ENCODE measurements at regions not wholly inside any gene's neighbourhood (a gene's known extent, or its start where the extent isn't known, plus 50 kb on each side); places are given as distances from the start of the nearest gene placed in this dataset.

- H3K4me1 ChIP-seq (ENCODE audit: control insufficient read depth, insufficient read depth, low read depth, low read length): no peaks in the 10 kb centered on the region
- no peaks in the 10 kb centered on the region for H3K27me3 ChIP-seq (ENCODE audit: control insufficient read depth in 1 of 2, insufficient read depth in 1 of 2, low read length in 2 of 2)
- no peak overlapping the region for H2BK5ac ChIP-seq (ENCODE audit: low read depth, low read length, poor library complexity, severe bottlenecking)
- WGBS: no CpG with 5 or more reads among the region's 2 CpGs
- no peak overlapping the region for H3K4me2 ChIP-seq (ENCODE audit: low read length, poor library complexity, severe bottlenecking)
- H2BK120ac ChIP-seq (ENCODE audit: low read depth, low read length): no peak overlapping the region
- no peak overlapping the region for H3K14ac ChIP-seq (ENCODE audit: low read length in 2 of 2)
- H2AFZ ChIP-seq (ENCODE audit: low read depth, low read length): no peak overlapping the region
- no peaks in the 10 kb centered on the region for H3K9me3 ChIP-seq (ENCODE audit: control insufficient read depth, low read length)
- no peak overlapping the region for H3K27ac ChIP-seq (ENCODE audit: low read length, poor library complexity, severe bottlenecking)
- no peak overlapping the region for H4K8ac ChIP-seq (ENCODE audit: low read length)
- no peak overlapping the region for H3K4me3 ChIP-seq (ENCODE audit: insufficient read depth in 1 of 2, low read depth in 1 of 2, low read length in 2 of 2)
- no peak overlapping the region for H2AK5ac ChIP-seq (ENCODE audit: low read length, severe bottlenecking)
- DNase-seq: no peak
- no peaks in the 10 kb centered on the region for H3K36me3 ChIP-seq (ENCODE audit: control insufficient read depth in 1 of 2, insufficient read depth in 2 of 2, low read depth in 1 of 2, low read length in 2 of 2)
- H2BK15ac ChIP-seq (ENCODE audit: low read depth, poor library complexity, severe bottlenecking): no peak overlapping the region
- no peaks in the 10 kb centered on the region for H3K79me1 ChIP-seq (replicated peaks; ENCODE audit: low read length, poor library complexity, severe bottlenecking)
- no peak overlapping the region for H4K91ac ChIP-seq (ENCODE audit: low read length)
- H3K18ac ChIP-seq (ENCODE audit: low read depth in 1 of 2, low read length in 2 of 2): no peak overlapping the region
- no peak overlapping the region for H2BK12ac ChIP-seq (ENCODE audit: low read length in 2 of 2)
- H3K23ac ChIP-seq (ENCODE audit: low read length in 2 of 2): no peak overlapping the region
- no peak overlapping the region for H3K9ac ChIP-seq (ENCODE audit: low read length)
- no peak overlapping the region for H3K4ac ChIP-seq (ENCODE audit: low read depth in 1 of 2, low read length in 2 of 2)
These were observed 1109.3 kb downstream of the ROBO2 start for GRCh38 chr3:78148986-78149717.

- H3K9ac ChIP-seq (ENCODE audit: low read length): no peak overlapping the region
- H3K14ac ChIP-seq (ENCODE audit: low read length in 2 of 2): no peak overlapping the region
- no peak overlapping the region for H3K4me3 ChIP-seq (ENCODE audit: insufficient read depth in 1 of 2, low read depth in 1 of 2, low read length in 2 of 2)
- no peak overlapping the region for H3K4me2 ChIP-seq (ENCODE audit: low read length, poor library complexity, severe bottlenecking)
- H2BK15ac ChIP-seq (ENCODE audit: low read depth, poor library complexity, severe bottlenecking): no peak overlapping the region
- no peaks in the 10 kb centered on the region for H3K36me3 ChIP-seq (ENCODE audit: control insufficient read depth in 1 of 2, insufficient read depth in 2 of 2, low read depth in 1 of 2, low read length in 2 of 2)
- no peaks in the 10 kb centered on the region for H3K9me3 ChIP-seq (ENCODE audit: control insufficient read depth, low read length)
- H2AK5ac ChIP-seq (ENCODE audit: low read length, severe bottlenecking): no peak overlapping the region
- H2BK5ac ChIP-seq (ENCODE audit: low read depth, low read length, poor library complexity, severe bottlenecking): no peak overlapping the region
- no peaks in the 10 kb centered on the region for H3K79me1 ChIP-seq (replicated peaks; ENCODE audit: low read length, poor library complexity, severe bottlenecking)
- no peak overlapping the region for H3K18ac ChIP-seq (ENCODE audit: low read depth in 1 of 2, low read length in 2 of 2)
- 98% methylated on average over 4 of the region's 4 CpGs for WGBS
- no peak overlapping the region for H2BK12ac ChIP-seq (ENCODE audit: low read length in 2 of 2)
- H3K23ac ChIP-seq (ENCODE audit: low read length in 2 of 2): no peak overlapping the region
- no peak overlapping the region for H4K91ac ChIP-seq (ENCODE audit: low read length)
- H2AFZ ChIP-seq (ENCODE audit: low read depth, low read length): no peak overlapping the region
- no peak overlapping the region for H2BK120ac ChIP-seq (ENCODE audit: low read depth, low read length)
- H3K27ac ChIP-seq (ENCODE audit: low read length, poor library complexity, severe bottlenecking): no peak overlapping the region
- no peak overlapping the region for H3K4ac ChIP-seq (ENCODE audit: low read depth in 1 of 2, low read length in 2 of 2)
- no peaks in the 10 kb centered on the region for H3K4me1 ChIP-seq (ENCODE audit: control insufficient read depth, insufficient read depth, low read depth, low read length)
- no peak overlapping the region for H4K8ac ChIP-seq (ENCODE audit: low read length)
- H3K27me3 ChIP-seq (ENCODE audit: control insufficient read depth in 1 of 2, insufficient read depth in 1 of 2, low read length in 2 of 2): no peaks in the 10 kb centered on the region
- DNase-seq: no peak
These were observed 1114.1 kb downstream of the ROBO2 start for GRCh38 chr3:78153973-78154372.

GRCh38 chr3:78154521-78155186, 1114.8 kb downstream of the ROBO2 start:
- H3K9me3 ChIP-seq (ENCODE audit: control insufficient read depth, low read length): no peaks in the 10 kb centered on the region
- H3K14ac ChIP-seq (ENCODE audit: low read length in 2 of 2): no peak overlapping the region
- no peaks in the 10 kb centered on the region for H3K4me1 ChIP-seq (ENCODE audit: control insufficient read depth, insufficient read depth, low read depth, low read length)
- no peak for DNase-seq
- H3K79me1 ChIP-seq (replicated peaks; ENCODE audit: low read length, poor library complexity, severe bottlenecking): no peaks in the 10 kb centered on the region
- no peak overlapping the region for H2BK15ac ChIP-seq (ENCODE audit: low read depth, poor library complexity, severe bottlenecking)
- H2BK5ac ChIP-seq (ENCODE audit: low read depth, low read length, poor library complexity, severe bottlenecking): no peak overlapping the region
- no peak overlapping the region for H3K4ac ChIP-seq (ENCODE audit: low read depth in 1 of 2, low read length in 2 of 2)
- H2AK5ac ChIP-seq (ENCODE audit: low read length, severe bottlenecking): no peak overlapping the region
- H4K8ac ChIP-seq (ENCODE audit: low read length): no peak overlapping the region
- 92% methylated on average over 3 of the region's 3 CpGs for WGBS
- no peak overlapping the region for H3K27ac ChIP-seq (ENCODE audit: low read length, poor library complexity, severe bottlenecking)
- H3K36me3 ChIP-seq (ENCODE audit: control insufficient read depth in 1 of 2, insufficient read depth in 2 of 2, low read depth in 1 of 2, low read length in 2 of 2): no peaks in the 10 kb centered on the region
- no peak overlapping the region for H3K4me3 ChIP-seq (ENCODE audit: insufficient read depth in 1 of 2, low read depth in 1 of 2, low read length in 2 of 2)
- no peak overlapping the region for H3K18ac ChIP-seq (ENCODE audit: low read depth in 1 of 2, low read length in 2 of 2)
- no peak overlapping the region for H2BK120ac ChIP-seq (ENCODE audit: low read depth, low read length)
- H3K4me2 ChIP-seq (ENCODE audit: low read length, poor library complexity, severe bottlenecking): no peak overlapping the region
- no peak overlapping the region for H2BK12ac ChIP-seq (ENCODE audit: low read length in 2 of 2)
- no peak overlapping the region for H3K9ac ChIP-seq (ENCODE audit: low read length)
- no peak overlapping the region for H3K23ac ChIP-seq (ENCODE audit: low read length in 2 of 2)
- H2AFZ ChIP-seq (ENCODE audit: low read depth, low read length): no peak overlapping the region
- H4K91ac ChIP-seq (ENCODE audit: low read length): no peak overlapping the region
- no peaks in the 10 kb centered on the region for H3K27me3 ChIP-seq (ENCODE audit: control insufficient read depth in 1 of 2, insufficient read depth in 1 of 2, low read length in 2 of 2)

- H3K27me3 ChIP-seq (ENCODE audit: control insufficient read depth in 1 of 2, insufficient read depth in 1 of 2, low read length in 2 of 2): no peaks in the 10 kb centered on the region
- H4K91ac ChIP-seq (ENCODE audit: low read length): no peak overlapping the region
- DNase-seq: no peak
- H2BK5ac ChIP-seq (ENCODE audit: low read depth, low read length, poor library complexity, severe bottlenecking): no peak overlapping the region
- no peak overlapping the region for H3K4me3 ChIP-seq (ENCODE audit: insufficient read depth in 1 of 2, low read depth in 1 of 2, low read length in 2 of 2)
- H3K4me2 ChIP-seq (ENCODE audit: low read length, poor library complexity, severe bottlenecking): no peak overlapping the region
- H3K4ac ChIP-seq (ENCODE audit: low read depth in 1 of 2, low read length in 2 of 2): no peak overlapping the region
- no peak overlapping the region for H3K9ac ChIP-seq (ENCODE audit: low read length)
- no peak overlapping the region for H3K14ac ChIP-seq (ENCODE audit: low read length in 2 of 2)
- H3K18ac ChIP-seq (ENCODE audit: low read depth in 1 of 2, low read length in 2 of 2): no peak overlapping the region
- H2BK12ac ChIP-seq (ENCODE audit: low read length in 2 of 2): no peak overlapping the region
- 100% methylated on average over 1 of the region's 4 CpGs for whole genome bisulfite sequencing
- no peak overlapping the region for H2AK5ac ChIP-seq (ENCODE audit: low read length, severe bottlenecking)
- H2BK15ac ChIP-seq (ENCODE audit: low read depth, poor library complexity, severe bottlenecking): no peak overlapping the region
- H3K23ac ChIP-seq (ENCODE audit: low read length in 2 of 2): no peak overlapping the region
- no peaks in the 10 kb centered on the region for H3K79me1 ChIP-seq (replicated peaks; ENCODE audit: low read length, poor library complexity, severe bottlenecking)
- no peaks in the 10 kb centered on the region for H3K36me3 ChIP-seq (ENCODE audit: control insufficient read depth in 1 of 2, insufficient read depth in 2 of 2, low read depth in 1 of 2, low read length in 2 of 2)
- no peaks in the 10 kb centered on the region for H3K9me3 ChIP-seq (ENCODE audit: control insufficient read depth, low read length)
- H2AFZ ChIP-seq (ENCODE audit: low read depth, low read length): no peak overlapping the region
- H2BK120ac ChIP-seq (ENCODE audit: low read depth, low read length): no peak overlapping the region
- no peak overlapping the region for H3K27ac ChIP-seq (ENCODE audit: low read length, poor library complexity, severe bottlenecking)
- no peaks in the 10 kb centered on the region for H3K4me1 ChIP-seq (ENCODE audit: control insufficient read depth, insufficient read depth, low read depth, low read length)
- H4K8ac ChIP-seq (ENCODE audit: low read length): no peak overlapping the region
These were observed 1121.8 kb downstream of the ROBO2 start for GRCh38 chr3:78161736-78162135.
